Tibial nerve (tissue), 4 donors: ENCODE measurements at regions not wholly inside any gene's neighbourhood (a gene's known extent, or its start where the extent isn't known, plus 50 kb on each side); places are given as distances from the start of the nearest gene placed in this dataset.

Source experiments
- DNase-seq, 2 donors: peaks; one replicate each; pipeline ENCODE4 v3.0.0-alpha.2; 2019; ENCODE audit warnings: low spot score in 2 of 2
- H3K27ac ChIP-seq, 4 donors: fragments of 200-600 bp; sonication (generic) in 3 of 4; one replicate each; pipeline ENCODE4 v1.5.1; 2017 to 2019; ENCODE audit warnings: mild to moderate bottlenecking in 1 of 4
- H3K27me3 ChIP-seq, 2 donors: fragments of 200-600 bp; sonication (generic) in 1 of 2; one replicate each; pipeline versions ENCODE4 v1.5.1 to v1.6.0; 2017 to 2019
- H3K36me3 ChIP-seq, 3 donors: fragments of 200-600 bp; sonication (generic); one replicate each; pipeline ENCODE4 v1.5.1; 2018 to 2019
- H3K4me1 ChIP-seq, 4 donors: fragments of 200-600 bp; sonication (generic) in 3 of 4; one replicate each; pipeline ENCODE4 v1.5.1; 2017 to 2019
- H3K4me3 ChIP-seq, 4 donors: fragments of 200-600 bp; sonication (generic) in 3 of 4; one replicate each; pipeline ENCODE4 v1.5.1; 2017 to 2019; ENCODE audit warnings: mild to moderate bottlenecking in 1 of 4, moderate library complexity in 1 of 4
- H3K9me3 ChIP-seq, 4 donors: fragments of 200-600 bp; sonication (generic) in 3 of 4; one replicate each; pipeline ENCODE4 v1.5.1; 2017 to 2019
- CTCF ChIP-seq, 5 experiments: fragments of 200-600 bp in 3 of 5; fragments of 450-650 bp in 2 of 5; sonication (generic) in 3 of 5; IDR thresholded peaks; one replicate each; pipeline ENCODE4 v1.5.1; 2016 to 2019; ENCODE audit warnings: antibody characterized with exemption in 5 of 5, mild to moderate bottlenecking in 3 of 5, moderate library complexity in 2 of 5
- EP300 ChIP-seq, 2 donors: sonication (generic); formaldehyde crosslinking; IDR thresholded peaks; one replicate each; pipeline ENCODE4 v1.6.1; 2017; ENCODE audit warnings: antibody characterized with exemption in 2 of 2, mild to moderate bottlenecking in 1 of 2
- POLR2A ChIP-seq, 2 donors: fragments of 450-650 bp; IDR thresholded peaks; one replicate each; pipeline ENCODE4 v1.6.1; 2017; ENCODE audit warnings: antibody characterized with exemption in 2 of 2, mild to moderate bottlenecking in 2 of 2, moderate library complexity in 2 of 2
- WGBS, 2 donors: methylation state at CpG; one replicate each; pipeline ENCODE4 v1.1.5; 2018; 5-methylcytosine and 5-hydroxymethylcytosine counted together

GRCh38 chr3:116863822-116864589 is 154.4 kb downstream of the TUSC7 start:
- DNase-seq, result peak in 1 of 2 donors; percentile 14
- WGBS, 2 donors, result 8 to 10% methylated on average over 16 of the region's 16 CpGs
- H3K27me3 ChIP-seq, result no peaks in the 10 kb centered on the region
- H3K4me3 ChIP-seq, result peak overlapping the region in 3 of 4 donors; percentile 27 to 45 (median 30)
- no peaks in the 10 kb centered on the region for H3K9me3 ChIP-seq
- no peaks in the 10 kb centered on the region for H3K36me3 ChIP-seq
- no peak overlapping the region for H3K27ac ChIP-seq
- TF ChIP-seq CTCF (IDR thresholded peaks at IDR 0.05) (peak; percentile 30 to 65 (median 51)), POLR2A (IDR thresholded peaks at IDR 0.05) (no peak), EP300 (IDR thresholded peaks at IDR 0.05) (no peak)
- H3K4me1 ChIP-seq, result peaks cover 0 to 16% (median 4%) of the 10 kb centered on the region in 4 donors

- TF ChIP-seq CTCF (IDR thresholded peaks at IDR 0.05) (peak in 1 of 5 experiments; percentile 1), POLR2A (IDR thresholded peaks at IDR 0.05) (no peak), EP300 (IDR thresholded peaks at IDR 0.05) (no peak)
- no peaks in the 10 kb centered on the region for H3K36me3 ChIP-seq
- DNase-seq, result no peak
- H3K27ac ChIP-seq, result no peak overlapping the region
- no peaks in the 10 kb centered on the region for H3K27me3 ChIP-seq
- 17 to 19% methylated on average over 7 of the region's 7 CpGs for WGBS, 2 donors
- H3K9me3 ChIP-seq, result no peaks in the 10 kb centered on the region
- H3K4me1 ChIP-seq, result peaks cover 0 to 14% (median 4%) of the 10 kb centered on the region in 4 donors
- peak overlapping the region in 1 of 4 donors; percentile 45 for H3K4me3 ChIP-seq
Measured at GRCh38 chr3:116864590-116864927, 155.0 kb downstream of the TUSC7 start.

GRCh38 chr3:116870379-116870778 is 160.8 kb downstream of the TUSC7 start:
- 45 to 55% methylated on average over 4 of the region's 4 CpGs for WGBS, 2 donors
- DNase-seq, result no peak

GRCh38 chr3:116871905-116872304 is 162.3 kb downstream of the TUSC7 start:
- H3K9me3 ChIP-seq, result peaks cover 0 to 7% (median 0%) of the 10 kb centered on the region in 4 donors
- no peak for TF ChIP-seq EP300 (IDR thresholded peaks at IDR 0.05)
- TF ChIP-seq POLR2A (IDR thresholded peaks at IDR 0.05), result no peak
- no peak for TF ChIP-seq CTCF (IDR thresholded peaks at IDR 0.05)
- H3K36me3 ChIP-seq, result no peaks in the 10 kb centered on the region
- 73 to 83% methylated on average over 1 of the region's 1 CpG for WGBS, 2 donors
- DNase-seq, result no peak
- no peak overlapping the region for H3K27ac ChIP-seq
- no peaks in the 10 kb centered on the region for H3K4me1 ChIP-seq
- no peak overlapping the region for H3K4me3 ChIP-seq
- H3K27me3 ChIP-seq, result no peaks in the 10 kb centered on the region

More at GRCh38 chr3:116870379-116870778, 160.8 kb downstream of the TUSC7 start:
- no peaks in the 10 kb centered on the region for H3K4me1 ChIP-seq
- no peaks in the 10 kb centered on the region for H3K27me3 ChIP-seq
- H3K9me3 ChIP-seq, result peaks cover 0 to 4% (median 0%) of the 10 kb centered on the region in 4 donors
- no peak overlapping the region for H3K27ac ChIP-seq
- no peak overlapping the region for H3K4me3 ChIP-seq
- TF ChIP-seq POLR2A (IDR thresholded peaks at IDR 0.05) (no peak), EP300 (IDR thresholded peaks at IDR 0.05) (no peak), CTCF (IDR thresholded peaks at IDR 0.05) (no peak)
- no peaks in the 10 kb centered on the region for H3K36me3 ChIP-seq

GRCh38 chr3:116872688-116873087 is 163.1 kb downstream of the TUSC7 start:
- Histone ChIP-seq H3K9me3 (peaks cover 0 to 7% (median 0%) of the 10 kb centered on the region in 4 donors), H3K27ac (no peak overlapping the region), H3K27me3 (no peaks in the 10 kb centered on the region), H3K36me3 (no peaks in the 10 kb centered on the region), H3K4me1 (no peaks in the 10 kb centered on the region), H3K4me3 (no peak overlapping the region)
- 79 to 91% methylated on average over 2 of the region's 2 CpGs for WGBS, 2 donors
- no peak for DNase-seq
- TF ChIP-seq CTCF (IDR thresholded peaks at IDR 0.05), result no peak
- TF ChIP-seq EP300 (IDR thresholded peaks at IDR 0.05), result no peak
- no peak for TF ChIP-seq POLR2A (IDR thresholded peaks at IDR 0.05)
